Glomerular visceral epithelial cell (primary cell): ENCODE measurements at regions not wholly inside any gene's neighbourhood (a gene's known extent, or its start where the extent isn't known, plus 50 kb on each side); places are given as distances from the start of the nearest gene placed in this dataset.
"Not testable (repeated sequence)": the region's sequence is repeated elsewhere in the genome, so short reads cannot be mapped to it uniquely, and the experiment has no call there.

Experiments
- DNase-seq: peaks from one replicate; pipeline ENCODE4 v3.0.0-alpha.2; 2016; ENCODE audit errors: extremely low spot score

DNA sequence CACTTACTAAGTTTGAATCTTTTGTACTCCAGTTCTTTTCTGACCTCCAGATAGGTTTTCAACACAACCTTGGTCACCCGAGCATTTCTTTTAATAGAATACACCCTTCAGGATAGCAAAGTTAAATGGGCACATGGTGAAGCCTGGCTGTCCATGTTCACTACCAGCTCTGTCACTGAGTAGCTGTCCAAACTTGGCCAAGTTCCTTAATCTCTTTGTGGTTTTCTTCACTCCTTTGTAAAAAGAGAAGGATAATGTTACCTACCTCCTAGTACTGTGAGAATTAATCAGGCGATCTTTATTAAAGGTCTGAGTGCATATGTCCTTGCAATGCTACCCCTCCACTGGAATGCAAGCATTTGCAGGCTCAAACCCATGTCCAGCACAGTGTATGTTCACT lies 128.1 kb upstream of the PTPRZ1 start:
- no peak for DNase-seq

DNA sequence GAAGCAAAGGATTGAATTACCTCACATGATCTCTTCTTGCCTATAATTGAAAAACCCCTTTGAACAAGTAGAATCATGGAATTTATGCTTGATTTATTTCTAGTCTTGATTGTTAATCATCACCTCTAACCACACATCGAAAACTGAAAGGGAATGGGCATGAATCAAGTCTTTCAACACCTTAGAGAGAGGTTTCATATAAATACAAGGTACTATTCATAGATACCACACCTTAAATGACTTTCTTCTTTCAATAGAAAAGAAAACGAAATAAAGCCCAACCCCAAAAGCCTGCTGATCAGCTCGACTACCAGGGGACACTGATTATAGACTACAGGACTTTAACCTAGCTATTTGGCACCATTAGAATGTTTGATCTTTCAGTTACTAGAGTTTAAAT lies 128.6 kb upstream of the PTPRZ1 start:
- peak; percentile 23 for DNase-seq

DNA sequence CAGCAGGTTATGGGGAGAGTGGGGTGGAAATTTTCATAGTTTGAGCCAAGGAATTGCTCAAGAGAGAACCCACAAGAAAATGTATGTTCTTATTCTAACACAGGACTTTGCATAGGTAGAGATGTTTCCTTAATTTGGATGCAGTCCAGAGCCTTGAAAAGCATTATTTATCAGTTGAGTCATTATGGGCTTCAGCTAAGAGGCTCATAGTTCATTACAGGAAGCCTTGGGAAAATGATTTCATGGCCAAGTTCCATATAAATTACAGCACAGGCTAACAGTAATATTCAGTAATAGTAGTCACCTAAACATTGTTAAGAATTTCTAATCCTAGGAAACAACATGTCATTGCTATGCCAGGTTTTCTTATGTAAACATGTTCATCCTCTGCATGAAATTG lies 131.1 kb upstream of the PTPRZ1 start:
- peak; percentile 2 for DNase-seq

DNA sequence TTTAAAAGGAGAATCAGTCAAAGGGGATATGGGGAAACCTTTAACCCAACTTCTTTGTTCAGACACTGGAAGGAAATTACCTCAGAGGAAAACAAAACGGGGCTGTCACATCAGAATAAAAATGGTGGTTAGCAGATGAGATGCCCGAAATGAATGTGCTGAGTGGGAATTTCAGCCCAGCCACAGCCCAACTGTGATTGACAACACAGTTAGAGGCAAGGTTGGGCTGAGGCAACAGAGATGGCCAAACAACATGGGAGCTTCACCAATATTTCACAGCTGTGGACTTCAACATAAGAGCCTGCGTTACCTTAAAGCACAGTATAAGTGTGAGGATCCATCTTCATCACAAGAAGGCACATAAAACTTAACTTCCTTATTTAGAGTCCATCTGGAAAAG lies 133.5 kb upstream of the PTPRZ1 start:
- DNase-seq, result no peak

DNA sequence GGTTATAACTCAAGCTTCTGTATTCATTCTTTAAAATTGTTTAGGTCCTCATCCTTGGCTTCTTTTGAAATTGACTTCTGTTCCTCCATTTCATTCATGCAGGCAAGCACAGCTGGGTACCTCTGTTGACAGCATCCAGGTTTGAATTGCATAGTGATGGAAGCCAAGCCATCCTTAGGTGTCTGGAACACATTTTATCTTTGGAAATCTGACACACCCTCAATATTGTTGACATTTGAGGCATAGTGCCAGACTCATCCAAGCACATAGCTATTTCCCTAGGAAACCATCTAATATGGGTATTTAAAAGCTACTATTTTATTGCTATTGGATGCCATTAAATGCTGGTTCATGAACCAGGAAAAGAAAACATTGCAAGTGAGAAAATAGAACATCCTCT lies 142.1 kb upstream of the PTPRZ1 start:
- no peak for DNase-seq

DNA sequence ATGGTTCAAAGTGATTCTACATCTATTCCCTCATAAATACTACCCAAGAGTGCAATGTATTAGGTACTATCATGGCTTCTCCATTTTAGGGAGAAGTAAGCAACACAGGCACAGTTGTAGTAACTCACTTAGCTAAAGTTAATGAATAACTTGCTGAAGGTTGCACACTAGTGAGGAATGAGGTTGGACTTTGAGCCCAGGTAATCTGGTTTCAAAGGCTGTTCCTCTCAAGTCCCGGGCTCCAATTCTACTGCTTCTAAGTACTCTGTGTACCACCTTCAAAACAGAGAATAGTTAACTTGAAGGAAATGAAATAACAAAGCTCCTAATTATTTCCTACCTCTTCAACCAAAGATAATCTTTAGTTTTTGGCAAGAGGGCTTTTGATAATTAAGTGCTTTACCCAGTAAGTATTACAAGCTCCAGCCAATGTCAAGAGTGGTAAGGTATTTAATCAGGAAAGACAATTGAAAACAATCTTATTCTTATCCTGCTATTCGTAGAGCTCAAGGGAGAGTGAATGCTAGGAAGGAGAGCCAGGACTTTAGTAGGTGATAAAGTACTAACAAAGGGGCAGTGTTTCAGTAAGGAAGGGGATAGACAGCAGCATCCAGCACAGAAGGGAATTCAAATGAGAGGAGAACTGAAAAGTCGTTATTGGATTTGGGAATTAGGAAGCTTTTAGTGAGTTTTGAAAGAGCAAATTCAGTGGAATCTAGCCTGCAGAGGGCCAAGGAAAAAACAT lies 158.2 kb upstream of the PTPRZ1 start:
- DNase-seq, result no peak

DNA sequence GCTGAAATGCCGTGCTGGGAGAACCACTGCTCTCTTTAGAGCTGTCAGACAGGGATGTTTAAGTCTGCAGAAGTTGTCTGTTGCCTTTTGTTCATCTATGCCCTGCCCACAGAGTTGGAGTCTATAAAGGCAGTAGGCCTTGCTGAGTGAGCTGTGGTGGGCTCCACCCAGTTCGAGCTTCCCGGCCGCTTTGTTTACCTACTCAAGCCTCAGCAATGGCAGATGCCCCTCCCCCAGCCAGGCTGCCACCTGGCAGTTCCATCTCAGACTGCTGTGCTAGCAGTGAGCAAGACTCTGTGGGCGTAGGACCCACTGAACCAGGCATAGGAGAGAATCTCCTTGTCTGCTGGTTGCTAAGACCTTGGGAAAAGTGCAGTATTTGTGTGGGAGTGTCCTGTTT lies 160.0 kb upstream of the PTPRZ1 start:
- DNase-seq, result not testable (repeated sequence)

DNA sequence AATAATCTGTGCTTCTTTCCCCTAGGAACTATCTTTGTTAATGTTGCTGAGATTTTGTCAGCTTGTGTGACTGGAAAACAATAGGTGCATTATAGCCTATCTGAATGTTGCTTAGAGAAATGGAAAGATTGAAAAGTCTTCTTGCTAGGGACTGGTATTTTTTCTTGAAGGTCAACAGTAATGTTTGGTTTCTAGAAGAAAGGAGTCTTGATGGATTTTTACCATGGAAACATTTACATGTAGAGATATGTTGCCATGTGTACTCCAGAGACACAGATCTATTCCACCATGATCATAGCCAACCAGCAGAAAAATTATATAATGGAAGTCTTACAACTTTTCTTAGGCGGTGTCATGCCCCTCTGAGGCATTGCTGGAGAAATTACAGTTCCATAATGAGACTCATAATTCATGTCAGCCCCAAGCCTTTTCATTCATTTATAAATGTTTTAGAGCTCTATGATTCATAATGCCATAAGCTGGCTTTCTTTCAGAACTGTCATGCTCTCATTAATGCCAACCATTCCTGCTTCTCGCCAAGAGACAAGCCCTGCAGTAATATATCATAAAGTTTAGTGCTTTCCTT lies 175.1 kb upstream of the PTPRZ1 start:
- DNase-seq, result no peak

DNA sequence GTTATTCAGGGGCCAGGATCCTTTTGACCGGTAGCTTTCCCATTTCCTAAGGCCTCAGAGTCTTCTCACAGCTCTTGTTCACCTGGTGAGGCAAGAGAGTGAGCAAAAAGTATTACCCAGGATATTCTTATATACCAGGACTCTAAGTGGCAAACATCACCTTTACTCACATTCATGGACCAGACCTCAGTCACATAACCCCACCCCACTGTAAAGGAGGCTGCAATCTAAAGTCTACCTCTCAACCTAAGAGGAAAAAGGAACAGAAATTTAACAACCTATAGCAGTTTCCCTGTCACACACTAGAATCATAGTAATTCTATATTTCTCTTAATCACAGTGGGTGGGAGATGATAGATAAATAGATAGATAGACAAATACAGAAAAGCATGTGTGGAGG lies 176.0 kb upstream of the PTPRZ1 start:
- no peak for DNase-seq

DNA sequence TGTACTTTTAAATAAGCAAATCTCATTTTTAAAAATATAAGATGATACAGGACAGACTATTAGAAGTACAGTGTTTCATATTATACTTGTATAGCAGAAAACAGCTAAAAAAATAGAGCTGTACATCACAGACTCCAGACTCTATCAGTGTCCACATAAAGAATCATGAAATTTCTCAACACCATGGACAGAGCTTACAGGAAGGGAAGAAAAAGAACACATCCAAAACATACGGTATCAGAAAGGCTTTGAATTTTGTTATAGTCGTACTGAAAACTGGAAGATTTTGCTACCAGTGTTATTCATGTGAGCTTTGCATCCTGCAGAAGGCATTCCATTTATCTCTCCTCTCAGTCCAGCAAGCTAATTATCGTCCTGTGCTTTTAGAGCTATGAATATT lies 183.2 kb upstream of the PTPRZ1 start:
- no peak for DNase-seq

DNA sequence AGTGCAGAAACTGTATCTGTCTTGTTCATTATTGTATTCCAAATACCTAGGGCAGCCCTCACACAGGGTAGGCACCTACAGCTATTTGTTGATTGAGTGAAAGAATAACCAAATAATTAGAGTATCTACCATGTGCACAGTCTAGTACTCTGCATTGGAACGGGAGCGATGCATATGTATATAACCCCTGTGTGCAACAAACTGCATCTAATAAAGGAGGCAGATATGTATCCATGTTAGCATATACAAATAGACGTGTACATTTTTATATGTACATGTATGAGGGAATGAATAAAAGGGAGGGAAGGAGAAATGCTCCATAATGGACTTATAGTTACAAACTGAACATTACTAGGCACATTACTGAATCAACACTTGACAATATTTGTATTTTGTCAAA lies 191.3 kb upstream of the PTPRZ1 start:
- no peak for DNase-seq

DNA sequence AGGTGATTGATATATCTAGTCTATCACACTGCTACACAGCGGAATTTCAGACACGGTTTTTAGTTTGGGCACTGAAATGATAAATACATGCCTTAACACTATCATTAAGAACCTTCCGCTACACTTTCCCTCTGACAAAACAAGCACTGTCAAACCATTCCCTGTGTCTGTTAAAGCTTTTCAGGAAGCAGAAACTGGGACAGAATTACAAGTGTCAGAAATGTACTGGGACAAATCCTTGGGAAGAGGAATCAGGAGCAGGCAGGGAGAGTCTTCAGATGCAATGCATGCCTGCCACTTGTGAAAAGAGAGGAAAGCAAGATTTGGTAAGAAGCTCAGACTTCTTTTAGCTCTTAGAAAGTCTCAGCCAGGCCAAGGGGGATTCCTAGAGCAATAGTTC lies 196.8 kb upstream of the PTPRZ1 start:
- DNase-seq, result no peak

DNA sequence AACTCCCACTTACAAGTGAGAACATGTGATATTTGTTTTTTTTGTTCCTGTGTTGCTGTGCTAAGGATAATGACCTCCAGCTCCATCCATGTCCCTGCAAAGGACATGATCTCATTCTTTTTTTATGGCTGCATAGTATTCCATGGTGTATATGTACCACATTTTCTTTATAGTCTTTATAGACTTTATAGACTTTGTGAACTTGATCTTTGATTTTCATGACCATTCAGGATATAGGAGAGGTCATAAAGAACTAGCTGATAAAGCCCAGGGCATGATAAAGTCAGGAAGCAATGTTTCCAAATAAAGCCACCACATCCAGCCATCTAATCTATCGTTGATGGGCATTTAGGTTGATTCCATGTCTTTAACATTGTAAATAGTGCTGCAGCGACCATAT lies 198.5 kb upstream of the PTPRZ1 start:
- DNase-seq, result not testable (repeated sequence)

DNA sequence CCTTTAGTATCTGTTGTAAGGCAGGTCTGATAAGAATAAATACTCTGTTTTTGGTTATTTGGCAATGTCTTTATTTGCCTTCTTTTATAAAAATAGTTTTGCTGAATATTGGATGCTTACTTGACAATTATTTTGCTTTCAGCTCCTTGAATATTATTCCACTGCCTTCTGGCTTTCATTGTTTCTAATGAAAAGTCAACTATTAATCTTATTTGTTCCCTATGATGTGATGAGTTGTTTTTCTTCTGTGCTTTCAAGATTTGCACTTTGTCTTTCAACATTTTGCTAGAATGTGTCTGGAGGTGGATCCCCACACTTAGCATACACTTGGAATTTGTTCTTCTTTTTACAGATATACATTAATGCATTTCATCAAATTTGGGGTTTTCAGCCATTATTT lies 203.8 kb upstream of the PTPRZ1 start:
- DNase-seq, result no peak

DNA sequence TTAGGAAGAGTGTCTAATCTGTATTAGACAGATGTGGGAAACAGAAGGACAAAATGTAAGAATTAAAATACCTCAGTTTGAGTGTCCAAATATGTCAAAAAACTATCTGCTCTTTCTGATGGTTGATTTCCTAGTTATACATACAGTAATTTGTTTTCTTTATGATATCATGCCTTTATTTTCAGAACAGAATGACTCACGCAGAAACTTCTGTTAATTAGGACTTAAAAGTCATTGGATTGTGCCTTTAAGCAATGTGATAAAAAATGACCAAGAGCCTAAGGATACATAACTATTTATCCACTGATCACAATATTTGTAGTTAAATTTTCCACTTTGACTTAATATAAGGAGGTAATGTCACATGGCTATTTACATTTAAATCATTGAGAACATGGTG lies 206.7 kb upstream of the PTPRZ1 start:
- no peak for DNase-seq

DNA sequence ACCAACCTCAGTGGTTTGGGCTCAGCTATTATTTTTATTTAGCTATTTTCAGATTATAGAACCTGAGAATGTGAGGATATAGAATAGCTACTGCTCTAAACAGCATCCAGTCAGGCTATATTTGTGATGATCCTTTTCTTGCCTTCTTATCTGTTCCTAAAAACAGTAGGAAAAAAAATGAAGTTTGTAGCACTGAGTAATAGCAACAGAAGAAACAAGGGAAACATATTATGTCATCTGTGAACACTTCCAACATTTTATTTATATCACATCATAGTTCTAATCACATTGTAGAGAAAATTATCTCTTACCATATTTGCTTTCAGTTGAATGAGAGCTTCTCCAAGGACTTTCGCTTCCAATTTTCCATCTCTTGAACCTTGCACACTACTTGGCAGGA lies 229.6 kb upstream of the PTPRZ1 start:
- no peak for DNase-seq

DNA sequence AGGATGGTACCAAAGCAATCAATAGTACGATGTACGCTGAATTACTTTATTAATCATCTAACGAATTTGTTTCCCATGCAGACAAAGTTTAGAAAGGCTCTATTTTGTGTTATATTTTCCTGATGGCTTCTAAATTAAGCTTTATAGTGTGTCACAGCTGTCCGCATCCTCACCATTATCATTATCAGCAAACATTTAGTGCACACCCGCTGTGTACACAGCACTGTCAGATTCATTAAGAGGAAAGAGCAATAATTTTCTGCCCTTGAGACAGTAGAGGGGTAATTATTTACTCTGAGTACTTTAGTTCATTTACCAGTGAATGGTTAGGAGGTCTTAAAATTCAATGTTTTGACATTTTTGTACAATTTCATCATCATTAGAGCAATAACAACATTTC lies 233.3 kb upstream of the PTPRZ1 start:
- no peak for DNase-seq

DNA sequence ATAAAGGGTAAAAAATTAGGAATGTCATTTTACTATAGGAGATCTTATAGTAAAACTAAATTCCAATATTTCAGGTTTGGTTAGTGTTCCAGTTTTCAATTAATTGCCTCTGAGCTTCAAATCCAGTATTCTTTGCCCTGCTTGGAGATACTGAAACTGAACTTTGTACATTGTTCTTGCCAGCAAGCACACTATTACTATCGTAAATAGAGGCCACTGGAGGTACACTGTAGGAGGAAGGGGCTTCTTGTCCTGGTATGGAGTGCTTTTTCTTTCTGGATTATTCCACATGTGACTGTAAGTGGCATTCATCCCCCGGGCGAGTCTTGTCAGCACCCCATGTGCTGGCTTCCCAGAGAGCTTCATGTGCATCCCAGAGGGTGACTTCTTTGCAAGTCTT lies 234.7 kb upstream of the PTPRZ1 start:
- DNase-seq, result no peak

DNA sequence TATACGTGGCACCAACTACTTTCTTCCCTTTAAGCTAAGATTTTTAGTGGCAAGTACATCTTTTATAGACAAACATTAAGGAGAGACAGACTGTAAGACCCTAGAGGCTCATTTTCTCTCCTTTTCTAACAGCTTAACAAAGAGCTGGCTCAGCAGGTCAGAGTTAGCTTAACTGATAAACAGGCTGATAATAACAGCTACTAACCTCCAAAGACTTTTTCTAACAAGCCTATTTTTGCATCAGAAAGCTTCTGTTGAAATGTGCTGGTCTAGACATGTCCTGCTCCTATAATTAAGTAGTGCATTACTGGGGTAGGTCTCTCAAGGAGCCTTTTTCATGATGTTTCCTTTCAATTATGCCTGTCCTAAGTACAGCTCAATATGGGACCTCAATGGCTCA lies 238.2 kb upstream of the FAM3C start:
- no peak for DNase-seq

DNA sequence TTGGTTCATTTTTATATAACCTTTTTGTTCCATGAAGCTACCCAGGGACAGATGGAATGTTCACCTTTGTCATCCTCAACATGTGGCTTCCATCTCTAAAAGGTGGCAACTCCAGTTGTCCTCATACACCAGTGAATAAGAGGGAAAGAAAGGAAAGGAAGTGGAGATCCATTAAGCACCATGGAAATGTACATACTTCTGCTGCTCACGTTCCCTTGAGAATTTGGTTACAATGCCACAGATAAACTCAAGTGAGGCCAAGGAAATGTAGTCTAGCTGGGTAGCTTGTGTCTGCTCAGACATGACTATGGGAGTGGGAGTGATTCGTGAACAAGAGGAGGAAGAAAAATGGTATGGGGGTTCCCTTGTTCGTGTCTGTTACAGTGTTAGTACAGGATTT lies 237.1 kb upstream of the FAM3C start:
- no peak for DNase-seq

DNA sequence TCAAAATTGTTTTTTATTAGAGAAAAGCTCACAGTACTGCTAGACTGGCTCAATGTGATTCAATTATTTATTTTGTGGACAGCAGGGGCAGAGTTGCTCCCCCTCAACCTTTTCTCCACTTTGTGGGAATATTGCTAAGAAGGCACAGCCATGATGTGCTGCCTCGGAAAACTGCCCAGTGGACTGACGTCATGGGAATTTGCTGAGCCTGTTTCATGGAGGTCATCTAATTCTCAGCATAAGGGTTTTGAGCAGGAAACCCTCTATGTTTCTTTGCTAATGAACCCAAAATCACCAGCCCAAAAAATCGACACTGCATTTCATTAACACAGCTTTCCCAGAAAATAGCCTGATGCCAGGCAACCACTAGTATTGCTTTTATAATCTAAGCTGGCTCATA lies 228.8 kb upstream of the FAM3C start:
- DNase-seq, result no peak

DNA sequence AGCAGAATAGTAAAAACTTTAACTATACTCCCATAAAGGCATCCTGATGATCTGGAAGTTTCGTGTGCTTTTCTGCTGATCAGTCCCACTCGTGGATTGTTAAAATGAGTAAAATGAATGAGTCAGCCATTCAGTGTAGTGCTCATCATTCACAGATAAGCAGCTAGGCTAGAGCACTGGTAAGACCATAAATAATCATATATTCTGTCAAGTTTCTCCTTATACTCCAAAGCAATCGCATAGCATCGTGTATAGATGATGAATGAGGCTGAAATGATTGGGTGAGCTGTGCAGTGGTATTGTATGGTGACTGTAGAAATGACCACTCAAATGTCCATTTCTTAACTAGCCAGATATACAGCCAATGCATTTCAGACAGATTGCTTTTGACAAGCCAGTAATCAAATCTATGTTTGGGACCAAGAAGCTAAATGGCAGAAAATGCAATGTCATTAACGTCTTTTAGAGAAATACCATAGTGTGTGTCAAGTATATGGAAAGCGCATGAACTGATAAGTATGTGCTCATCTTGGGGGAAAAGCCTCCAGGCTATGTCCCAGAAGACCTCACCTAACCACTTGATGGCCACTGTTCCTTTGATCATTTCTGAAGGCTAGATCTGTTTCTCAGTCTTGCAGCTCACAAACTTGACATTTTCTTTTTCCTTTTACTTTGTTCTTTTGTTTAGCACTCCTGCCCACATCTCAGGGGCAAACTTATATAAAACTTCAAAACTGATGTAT lies 227.2 kb upstream of the FAM3C start:
- DNase-seq, result no peak

DNA sequence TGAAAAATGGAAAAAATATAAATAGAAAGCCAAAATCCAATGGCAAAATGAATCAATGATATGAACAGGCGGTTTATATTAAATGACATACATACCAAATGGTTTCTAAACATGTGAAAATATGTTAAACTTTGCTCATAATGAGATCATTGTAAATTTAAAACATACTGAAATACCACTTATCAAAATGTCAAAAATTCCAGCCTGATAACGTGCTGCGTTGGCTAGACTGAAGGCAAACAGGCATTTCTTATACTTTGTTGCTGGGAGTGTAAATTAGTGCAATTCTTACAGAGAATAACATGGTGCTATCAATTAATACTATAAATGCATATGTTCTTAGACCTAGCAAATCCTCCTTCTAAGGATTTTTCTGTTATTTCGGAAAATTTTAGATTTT lies 225.8 kb upstream of the FAM3C start:
- DNase-seq, result no peak
